GM18870 (cell line): ENCODE measurements at regions not wholly inside any gene's neighbourhood (a gene's known extent, or its start where the extent isn't known, plus 50 kb on each side); places are given as distances from the start of the nearest gene placed in this dataset.

Source experiments
- ATAC-seq: cut with Tn5 transposase; IDR thresholded peaks from one replicate; pipeline ENCODE4 v1.9.1; 2021; ENCODE audit warnings: moderate library complexity; ENCODE audit not compliant: unreplicated experiment

- ATAC-seq = no peak
Measured at GRCh38 chr11:116230438-116230837, 542.3 kb downstream of the BUD13 start.

GRCh38 chr11:116229236-116229970, 543.4 kb downstream of the BUD13 start:
- no peak for ATAC-seq

- no peak for ATAC-seq
Measured at GRCh38 chr11:116226731-116227130, 546.1 kb downstream of the BUD13 start.

GRCh38 chr11:116225784-116226585, 546.8 kb downstream of the BUD13 start:
- no peak for ATAC-seq

GRCh38 chr11:116225236-116225635, 547.6 kb downstream of the BUD13 start:
- no peak for ATAC-seq

- ATAC-seq = no peak
Measured at GRCh38 chr11:116224889-116225200, 547.9 kb downstream of the BUD13 start.

GRCh38 chr11:116224154-116224888, 548.5 kb downstream of the BUD13 start:
- no peak for ATAC-seq

GRCh38 chr11:116221351-116221750, 551.4 kb downstream of the BUD13 start:
- no peak for ATAC-seq

- no peak for ATAC-seq
Measured at GRCh38 chr11:116219171-116219635, 553.6 kb downstream of the BUD13 start.

- ATAC-seq = no peak
Measured at GRCh38 chr11:116217441-116217840, 555.3 kb downstream of the BUD13 start.

GRCh38 chr11:116217006-116217405, 555.8 kb downstream of the BUD13 start:
- no peak for ATAC-seq

- ATAC-seq = no peak
Measured at GRCh38 chr11:116215471-116216113, 557.2 kb downstream of the BUD13 start.

GRCh38 chr11:116211147-116211546, 561.6 kb downstream of the BUD13 start:
- ATAC-seq = no peak

GRCh38 chr11:116210663-116211062, 562.1 kb downstream of the BUD13 start:
- no peak for ATAC-seq

- ATAC-seq = no peak
Measured at GRCh38 chr11:116209255-116209654, 563.5 kb downstream of the BUD13 start.

GRCh38 chr11:116207421-116208141, 565.2 kb downstream of the BUD13 start:
- no peak for ATAC-seq

- ATAC-seq = no peak
Measured at GRCh38 chr11:116207019-116207418, 565.8 kb downstream of the BUD13 start.

GRCh38 chr11:116202922-116203321, 569.9 kb downstream of the BUD13 start:
- ATAC-seq = no peak

- no peak for ATAC-seq
Measured at GRCh38 chr11:116200564-116200963, 572.2 kb downstream of the BUD13 start.

- no peak for ATAC-seq
Measured at GRCh38 chr11:116199182-116199581, 573.6 kb downstream of the BUD13 start.
